ENCODE measurements at regions not wholly inside any gene's neighbourhood (a gene's known extent, or its start where the extent isn't known, plus 50 kb on each side); places are given as distances from the start of the nearest gene placed in this dataset.

DNA sequence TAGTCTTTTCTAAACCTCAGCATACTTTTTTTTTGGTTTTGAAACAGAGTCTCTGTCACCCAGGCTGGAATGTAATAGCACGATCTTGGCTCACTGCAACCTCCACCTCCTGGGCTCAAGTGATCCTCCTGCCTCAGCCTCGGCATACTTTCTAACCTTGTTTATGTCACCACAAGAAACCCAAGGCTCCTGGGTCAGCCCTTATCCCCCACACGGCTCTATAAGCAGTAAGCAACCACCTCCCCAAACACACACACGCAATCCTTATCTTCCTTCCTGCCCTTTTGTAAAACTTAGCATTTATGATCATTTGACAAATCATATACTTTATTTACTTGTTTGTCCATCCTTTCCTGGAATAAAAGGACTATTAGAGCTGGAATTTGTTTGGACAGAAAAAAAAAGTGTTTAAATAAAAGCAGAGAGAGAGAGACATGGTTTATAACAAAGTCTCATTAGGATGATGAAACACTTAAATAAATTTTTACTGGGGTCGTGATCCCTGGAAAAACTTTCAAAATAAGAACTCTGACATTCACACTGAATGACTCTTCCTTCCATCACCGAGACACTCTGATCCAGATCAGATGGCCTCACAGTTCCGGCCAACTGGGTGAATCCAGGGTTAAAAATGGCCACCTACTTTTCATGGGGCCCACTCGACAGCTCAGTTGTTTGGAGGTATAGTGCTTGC is 72.7 kb upstream of the PIK3CG start:
- DNase-seq (ENCODE audit: extremely low spot score, unreplicated experiment) = no peak
- H3K9me3 Mint-ChIP-seq (ENCODE audit: unreplicated experiment) = no peaks in the 10 kb centered on the region
- H3K36me3 Mint-ChIP-seq (ENCODE audit: unreplicated experiment) = no peaks in the 10 kb centered on the region
- no peak overlapping the region for H3K27ac Mint-ChIP-seq (ENCODE audit: unreplicated experiment)
- TF ChIP-seq, protein P1, sequence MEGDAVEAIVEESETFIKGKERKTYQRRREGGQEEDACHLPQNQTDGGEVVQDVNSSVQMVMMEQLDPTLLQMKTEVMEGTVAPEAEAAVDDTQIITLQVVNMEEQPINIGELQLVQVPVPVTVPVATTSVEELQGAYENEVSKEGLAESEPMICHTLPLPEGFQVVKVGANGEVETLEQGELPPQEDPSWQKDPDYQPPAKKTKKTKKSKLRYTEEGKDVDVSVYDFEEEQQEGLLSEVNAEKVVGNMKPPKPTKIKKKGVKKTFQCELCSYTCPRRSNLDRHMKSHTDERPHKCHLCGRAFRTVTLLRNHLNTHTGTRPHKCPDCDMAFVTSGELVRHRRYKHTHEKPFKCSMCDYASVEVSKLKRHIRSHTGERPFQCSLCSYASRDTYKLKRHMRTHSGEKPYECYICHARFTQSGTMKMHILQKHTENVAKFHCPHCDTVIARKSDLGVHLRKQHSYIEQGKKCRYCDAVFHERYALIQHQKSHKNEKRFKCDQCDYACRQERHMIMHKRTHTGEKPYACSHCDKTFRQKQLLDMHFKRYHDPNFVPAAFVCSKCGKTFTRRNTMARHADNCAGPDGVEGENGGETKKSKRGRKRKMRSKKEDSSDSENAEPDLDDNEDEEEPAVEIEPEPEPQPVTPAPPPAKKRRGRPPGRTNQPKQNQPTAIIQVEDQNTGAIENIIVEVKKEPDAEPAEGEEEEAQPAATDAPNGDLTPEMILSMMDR (IDR thresholded peaks at IDR 0.05) = no peak
- H3K27me3 Mint-ChIP-seq (ENCODE audit: unreplicated experiment) = peaks cover 14% of the 10 kb centered on the region
- no peak overlapping the region for H3K4me3 Mint-ChIP-seq (ENCODE audit: unreplicated experiment)
- no peaks in the 10 kb centered on the region for H3K4me1 Mint-ChIP-seq (ENCODE audit: unreplicated experiment)

DNA sequence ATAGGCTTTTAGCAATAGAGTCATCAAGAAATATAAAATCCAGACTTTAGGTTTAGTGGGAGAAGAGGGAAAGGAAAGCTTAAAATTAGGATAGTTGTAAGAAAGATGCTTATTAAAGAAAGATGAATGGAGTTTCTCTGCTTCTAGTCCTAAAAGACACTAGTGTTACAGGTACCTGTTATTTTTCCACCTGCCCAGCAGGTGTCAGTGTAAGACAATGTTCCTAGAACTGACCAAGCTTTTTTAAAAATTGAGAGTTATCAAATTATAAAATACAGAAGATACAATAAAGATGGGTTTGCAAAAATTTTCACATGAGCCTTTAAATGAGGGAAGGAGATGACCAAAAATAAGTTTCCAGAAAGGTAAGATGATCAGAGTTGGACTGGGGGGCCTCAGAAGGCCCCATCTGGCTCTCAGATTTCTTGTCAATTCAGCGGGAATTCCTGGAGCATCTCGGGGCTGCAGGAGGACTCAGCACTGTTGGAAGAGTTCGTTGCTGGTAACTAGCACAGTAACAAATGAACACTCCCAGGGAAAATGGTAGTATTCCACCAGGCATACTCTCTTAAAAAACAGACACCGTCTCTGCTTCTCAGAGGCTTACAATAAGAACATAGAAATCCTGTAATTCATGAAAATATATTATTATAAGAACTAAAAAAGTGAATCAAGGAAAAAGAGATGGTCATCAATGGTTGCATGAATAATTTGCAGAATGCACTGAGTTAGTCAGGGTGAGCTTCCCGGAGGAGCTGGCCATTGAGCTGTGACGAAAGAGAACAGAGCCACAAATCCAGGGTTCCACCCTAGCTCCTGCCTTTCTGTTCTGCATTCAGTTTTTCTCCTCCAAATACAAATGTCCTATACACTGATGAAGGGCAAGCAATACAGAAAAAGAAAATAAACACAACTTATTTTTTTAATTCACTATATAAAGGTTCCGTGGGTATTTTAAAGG is 71.8 kb upstream of the PIK3CG start:
- DNase-seq (ENCODE audit: extremely low spot score, unreplicated experiment) = no peak
- H3K9me3 Mint-ChIP-seq (ENCODE audit: unreplicated experiment) = no peaks in the 10 kb centered on the region
- peaks cover 14% of the 10 kb centered on the region for H3K27me3 Mint-ChIP-seq (ENCODE audit: unreplicated experiment)
- TF ChIP-seq, protein P1 (IDR thresholded peaks at IDR 0.05) = peak; percentile 56
- no peaks in the 10 kb centered on the region for H3K36me3 Mint-ChIP-seq (ENCODE audit: unreplicated experiment)
- no peaks in the 10 kb centered on the region for H3K4me1 Mint-ChIP-seq (ENCODE audit: unreplicated experiment)
- H3K4me3 Mint-ChIP-seq (ENCODE audit: unreplicated experiment) = no peak overlapping the region
- no peak overlapping the region for H3K27ac Mint-ChIP-seq (ENCODE audit: unreplicated experiment)

DNA sequence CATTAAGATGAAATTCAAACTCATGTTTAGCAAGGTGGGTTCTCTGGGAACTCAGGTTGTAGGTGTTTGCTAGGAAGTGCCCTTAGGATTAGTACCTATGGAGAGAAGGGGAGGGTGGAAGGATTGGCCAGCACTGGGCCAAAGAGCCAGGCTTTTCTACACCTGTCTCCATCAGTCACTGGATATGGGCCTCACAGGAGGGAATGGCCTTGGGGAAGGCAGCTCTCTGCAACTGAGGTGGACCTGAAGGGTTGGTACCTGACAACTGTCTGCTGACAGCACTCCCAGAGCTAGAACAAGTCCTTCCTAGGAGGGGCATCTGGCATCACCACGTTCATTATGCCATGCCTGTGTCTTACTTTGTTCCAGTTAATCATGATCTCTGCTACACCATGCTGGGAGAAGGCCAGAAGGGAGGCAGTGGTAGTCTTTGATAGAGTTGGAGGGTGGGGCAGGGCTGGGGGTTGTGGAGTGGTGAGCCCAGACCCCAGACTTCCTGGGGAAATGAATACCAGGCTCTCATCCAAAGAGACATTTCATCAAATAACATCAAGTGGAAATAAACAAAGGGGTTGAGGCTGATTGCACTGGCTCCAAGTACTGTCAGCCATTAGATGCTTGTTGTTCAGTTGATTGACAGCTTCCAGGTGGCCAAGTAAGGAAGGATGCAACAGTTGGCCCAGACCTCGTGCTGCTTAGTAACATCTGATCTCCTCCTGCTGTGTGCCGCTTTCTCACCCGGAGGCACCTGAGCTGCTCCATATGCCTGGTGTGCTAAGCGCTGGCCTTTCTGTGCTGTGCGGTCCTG is 70.6 kb upstream of the PIK3CG start:
- DNase-seq (ENCODE audit: extremely low spot score, unreplicated experiment) = no peak
- Mint-ChIP-seq H3K36me3 (ENCODE audit: unreplicated experiment) (no peaks in the 10 kb centered on the region), H3K4me3 (ENCODE audit: unreplicated experiment) (no peak overlapping the region), H3K9me3 (ENCODE audit: unreplicated experiment) (no peaks in the 10 kb centered on the region), H3K27ac (ENCODE audit: unreplicated experiment) (no peak overlapping the region), H3K4me1 (ENCODE audit: unreplicated experiment) (no peaks in the 10 kb centered on the region), H3K27me3 (ENCODE audit: unreplicated experiment) (peaks cover 20% of the 10 kb centered on the region)
- TF ChIP-seq, protein P1 (IDR thresholded peaks at IDR 0.05) = no peak

DNA sequence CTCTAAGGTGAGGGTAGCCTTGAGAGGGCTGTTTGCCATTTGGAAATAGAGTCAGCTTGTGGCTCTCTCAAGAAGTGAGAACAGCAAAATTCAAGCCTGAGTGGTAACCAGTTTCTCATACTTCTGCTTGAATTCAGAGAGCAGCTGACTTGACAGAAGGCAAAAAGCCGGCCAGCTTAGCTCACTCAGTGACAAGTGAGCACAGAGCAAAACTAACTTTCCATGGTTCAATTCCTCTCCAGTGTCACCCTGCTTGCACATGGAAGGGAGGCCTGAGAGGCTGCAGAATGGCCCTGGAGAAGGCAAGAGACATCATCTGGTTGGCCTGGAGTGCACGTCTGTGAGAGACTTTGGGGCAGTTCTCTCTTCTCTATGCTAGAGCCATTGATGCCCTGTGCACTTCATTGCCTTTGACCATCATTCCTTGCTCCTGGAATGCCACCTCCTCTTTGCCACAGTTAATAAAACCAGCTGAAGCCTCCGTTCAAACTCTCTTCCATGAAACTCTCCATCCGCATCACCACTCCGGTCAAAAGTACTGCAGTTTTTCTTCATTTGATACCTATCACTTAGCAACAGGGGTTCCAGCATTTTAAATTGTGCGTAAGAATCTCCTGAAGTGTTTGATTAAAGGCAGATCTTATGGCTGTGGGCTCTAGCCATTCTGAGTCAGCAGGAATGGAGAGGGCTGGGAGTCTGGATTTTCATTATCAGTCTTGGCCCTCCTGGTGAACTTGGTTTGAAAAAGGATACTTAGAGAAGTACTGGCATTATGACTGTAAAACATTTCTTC is 69.8 kb upstream of the PIK3CG start:
- DNase-seq (ENCODE audit: extremely low spot score, unreplicated experiment) = no peak
- Mint-ChIP-seq H3K36me3 (ENCODE audit: unreplicated experiment) (no peaks in the 10 kb centered on the region), H3K27ac (ENCODE audit: unreplicated experiment) (no peak overlapping the region), H3K9me3 (ENCODE audit: unreplicated experiment) (no peaks in the 10 kb centered on the region), H3K4me3 (ENCODE audit: unreplicated experiment) (no peak overlapping the region), H3K27me3 (ENCODE audit: unreplicated experiment) (peaks cover 26% of the 10 kb centered on the region), H3K4me1 (ENCODE audit: unreplicated experiment) (no peaks in the 10 kb centered on the region)
- TF ChIP-seq, protein P1 (IDR thresholded peaks at IDR 0.05) = no peak

Measured in osteocyte (in vitro differentiated cells).